ENCODE measurements at regions not wholly inside any gene's neighbourhood (a gene's known extent, or its start where the extent isn't known, plus 50 kb on each side); places are given as distances from the start of the nearest gene placed in this dataset.
"Not testable (repeated sequence)": the region's sequence is repeated elsewhere in the genome, so short reads cannot be mapped to it uniquely, and the experiment has no call there.

GRCh38 chr1:104125266-104125665 lies 375.6 kb downstream of the AMY1C start:
- Histone ChIP-seq H3K18ac (ENCODE audit: low read length) (no peak overlapping the region), H3K9me3 (replicated peaks in 1 of 2; ENCODE audit: control insufficient read depth in 2 of 2, insufficient read depth in 1 of 2, low read depth in 1 of 2, low read length in 2 of 2) (no peaks in the 10 kb centered on the region), H3K36me3 (replicated peaks in 1 of 2; ENCODE audit: control insufficient read depth in 2 of 2, insufficient read depth in 2 of 2, low read length in 2 of 2) (no peaks in the 10 kb centered on the region), H3K9ac (ENCODE audit: low read depth, low read length, poor library complexity) (no peak overlapping the region), H3K27me3 (ENCODE audit: control insufficient read depth in 3 of 3, insufficient read depth in 3 of 3, low read depth in 1 of 3, low read length in 3 of 3) (no peaks in the 10 kb centered on the region), H2AFZ (ENCODE audit: low read length) (no peak overlapping the region), H2AK5ac (ENCODE audit: low read depth, low read length) (no peak overlapping the region), H3K14ac (ENCODE audit: low read length) (no peak overlapping the region), H3K23ac (ENCODE audit: low read depth, low read length, poor library complexity) (no peak overlapping the region), H2BK12ac (ENCODE audit: low read length) (no peak overlapping the region), H3K4me3 (ENCODE audit: low read length in 2 of 2) (no peak overlapping the region), H3K4me1 (ENCODE audit: control insufficient read depth in 2 of 2, insufficient read depth in 1 of 2, low read depth in 1 of 2, low read length in 2 of 2) (no peaks in the 10 kb centered on the region), H3K79me1 (ENCODE audit: low read depth, low read length) (no peaks in the 10 kb centered on the region), H4K91ac (ENCODE audit: low read depth, low read length, poor library complexity) (no peak overlapping the region), H2BK120ac (ENCODE audit: low read depth, low read length) (no peak overlapping the region), H2BK5ac (ENCODE audit: low read length) (no peak overlapping the region), H3K27ac (replicated peaks; ENCODE audit: low read length) (no peak overlapping the region), H3K4ac (ENCODE audit: low read length) (no peak overlapping the region), H4K8ac (ENCODE audit: low read depth, low read length) (no peak overlapping the region), H2BK15ac (ENCODE audit: low read length) (no peak overlapping the region), H3K4me2 (ENCODE audit: insufficient read depth, low read length, poor library complexity, severe bottlenecking) (no peak overlapping the region)
- no CpG with 5 or more reads among the region's 1 CpG for WGBS, 2 donors (ENCODE audit: extremely low coverage in 2 of 2, insufficient read length in 2 of 2, insufficient replicate concordance in 1 of 2)
- DNase-seq (ENCODE audit: low spot score), result no peak

GRCh38 chr1:104125970-104126369 lies 376.3 kb downstream of the AMY1C start:
- WGBS, 2 donors (ENCODE audit: extremely low coverage in 2 of 2, insufficient read length in 2 of 2, insufficient replicate concordance in 1 of 2), result no CpG with 5 or more reads among the region's 5 CpGs

GRCh38 chr1:104132382-104132973 lies 382.8 kb downstream of the AMY1C start:
- Histone ChIP-seq H3K18ac (ENCODE audit: low read length) (no peak overlapping the region), H3K23ac (ENCODE audit: low read depth, low read length, poor library complexity) (no peak overlapping the region), H3K36me3 (replicated peaks in 1 of 2; ENCODE audit: control insufficient read depth in 2 of 2, insufficient read depth in 2 of 2, low read length in 2 of 2) (no peaks in the 10 kb centered on the region), H4K91ac (ENCODE audit: low read depth, low read length, poor library complexity) (no peak overlapping the region), H4K8ac (ENCODE audit: low read depth, low read length) (no peak overlapping the region), H3K79me1 (ENCODE audit: low read depth, low read length) (no peaks in the 10 kb centered on the region), H2AK5ac (ENCODE audit: low read depth, low read length) (no peak overlapping the region), H3K27ac (replicated peaks; ENCODE audit: low read length) (no peak overlapping the region), H3K4me1 (ENCODE audit: control insufficient read depth in 2 of 2, insufficient read depth in 1 of 2, low read depth in 1 of 2, low read length in 2 of 2) (no peaks in the 10 kb centered on the region), H3K9me3 (replicated peaks in 1 of 2; ENCODE audit: control insufficient read depth in 2 of 2, insufficient read depth in 1 of 2, low read depth in 1 of 2, low read length in 2 of 2) (no peaks in the 10 kb centered on the region), H3K9ac (ENCODE audit: low read depth, low read length, poor library complexity) (no peak overlapping the region), H3K4me3 (ENCODE audit: low read length in 2 of 2) (no peak overlapping the region), H2BK5ac (ENCODE audit: low read length) (no peak overlapping the region), H3K27me3 (ENCODE audit: control insufficient read depth in 3 of 3, insufficient read depth in 3 of 3, low read depth in 1 of 3, low read length in 3 of 3) (no peaks in the 10 kb centered on the region), H2BK15ac (ENCODE audit: low read length) (no peak overlapping the region), H3K4me2 (ENCODE audit: insufficient read depth, low read length, poor library complexity, severe bottlenecking) (no peak overlapping the region), H2BK120ac (ENCODE audit: low read depth, low read length) (no peak overlapping the region), H2AFZ (ENCODE audit: low read length) (no peak overlapping the region), H3K4ac (ENCODE audit: low read length) (no peak overlapping the region), H2BK12ac (ENCODE audit: low read length) (no peak overlapping the region), H3K14ac (ENCODE audit: low read length) (no peak overlapping the region)
- peak; percentile 39 for DNase-seq (ENCODE audit: low spot score)

More at GRCh38 chr1:104125970-104126369, 376.3 kb downstream of the AMY1C start:
- H3K36me3 ChIP-seq (replicated peaks in 1 of 2; ENCODE audit: control insufficient read depth in 2 of 2, insufficient read depth in 2 of 2, low read length in 2 of 2), result no peaks in the 10 kb centered on the region
- H3K9ac ChIP-seq (ENCODE audit: low read depth, low read length, poor library complexity), result no peak overlapping the region
- no peak overlapping the region for H2AK5ac ChIP-seq (ENCODE audit: low read depth, low read length)
- H3K27ac ChIP-seq (replicated peaks; ENCODE audit: low read length), result no peak overlapping the region
- no peak for DNase-seq (ENCODE audit: low spot score)
- no peak overlapping the region for H3K4me2 ChIP-seq (ENCODE audit: insufficient read depth, low read length, poor library complexity, severe bottlenecking)
- no peak overlapping the region for H3K23ac ChIP-seq (ENCODE audit: low read depth, low read length, poor library complexity)
- H4K91ac ChIP-seq (ENCODE audit: low read depth, low read length, poor library complexity), result no peak overlapping the region
- no peak overlapping the region for H2BK12ac ChIP-seq (ENCODE audit: low read length)
- H2AFZ ChIP-seq (ENCODE audit: low read length), result no peak overlapping the region
- no peak overlapping the region for H2BK5ac ChIP-seq (ENCODE audit: low read length)
- H3K14ac ChIP-seq (ENCODE audit: low read length), result no peak overlapping the region
- H3K27me3 ChIP-seq (ENCODE audit: control insufficient read depth in 3 of 3, insufficient read depth in 3 of 3, low read depth in 1 of 3, low read length in 3 of 3), result no peaks in the 10 kb centered on the region
- H2BK120ac ChIP-seq (ENCODE audit: low read depth, low read length), result no peak overlapping the region
- no peaks in the 10 kb centered on the region for H3K79me1 ChIP-seq (ENCODE audit: low read depth, low read length)
- H3K4me1 ChIP-seq (ENCODE audit: control insufficient read depth in 2 of 2, insufficient read depth in 1 of 2, low read depth in 1 of 2, low read length in 2 of 2), result no peaks in the 10 kb centered on the region
- H3K4ac ChIP-seq (ENCODE audit: low read length), result no peak overlapping the region
- H2BK15ac ChIP-seq (ENCODE audit: low read length), result no peak overlapping the region
- no peak overlapping the region for H4K8ac ChIP-seq (ENCODE audit: low read depth, low read length)
- no peak overlapping the region for H3K4me3 ChIP-seq (ENCODE audit: low read length in 2 of 2)
- no peak overlapping the region for H3K18ac ChIP-seq (ENCODE audit: low read length)
- no peaks in the 10 kb centered on the region for H3K9me3 ChIP-seq (replicated peaks in 1 of 2; ENCODE audit: control insufficient read depth in 2 of 2, insufficient read depth in 1 of 2, low read depth in 1 of 2, low read length in 2 of 2)

- H3K36me3 ChIP-seq (replicated peaks in 1 of 2; ENCODE audit: control insufficient read depth in 2 of 2, insufficient read depth in 2 of 2, low read length in 2 of 2); H4K91ac ChIP-seq (ENCODE audit: low read depth, low read length, poor library complexity); H3K4me2 ChIP-seq (ENCODE audit: insufficient read depth, low read length, poor library complexity, severe bottlenecking); H3K27me3 ChIP-seq (ENCODE audit: control insufficient read depth in 3 of 3, insufficient read depth in 3 of 3, low read depth in 1 of 3, low read length in 3 of 3); H3K18ac ChIP-seq (ENCODE audit: low read length); H3K4ac ChIP-seq (ENCODE audit: low read length); H3K4me1 ChIP-seq (ENCODE audit: control insufficient read depth in 2 of 2, insufficient read depth in 1 of 2, low read depth in 1 of 2, low read length in 2 of 2); H4K8ac ChIP-seq (ENCODE audit: low read depth, low read length); H3K23ac ChIP-seq (ENCODE audit: low read depth, low read length, poor library complexity); DNase-seq (ENCODE audit: low spot score); H3K14ac ChIP-seq (ENCODE audit: low read length); H3K79me1 ChIP-seq (ENCODE audit: low read depth, low read length); H2AFZ ChIP-seq (ENCODE audit: low read length); H2AK5ac ChIP-seq (ENCODE audit: low read depth, low read length); H3K9me3 ChIP-seq (replicated peaks in 1 of 2; ENCODE audit: control insufficient read depth in 2 of 2, insufficient read depth in 1 of 2, low read depth in 1 of 2, low read length in 2 of 2); H2BK15ac ChIP-seq (ENCODE audit: low read length); H2BK120ac ChIP-seq (ENCODE audit: low read depth, low read length); H2BK12ac ChIP-seq (ENCODE audit: low read length); H2BK5ac ChIP-seq (ENCODE audit: low read length); H3K4me3 ChIP-seq (ENCODE audit: low read length in 2 of 2); H3K27ac ChIP-seq (replicated peaks; ENCODE audit: low read length); H3K9ac ChIP-seq (ENCODE audit: low read depth, low read length, poor library complexity): not testable (repeated sequence)
- no CpG with 5 or more reads among the region's 6 CpGs for WGBS, 2 donors (ENCODE audit: extremely low coverage in 2 of 2, insufficient read length in 2 of 2, insufficient replicate concordance in 1 of 2)
Observed at GRCh38 chr1:104135036-104135435, 385.3 kb downstream of the AMY1C start.
